Ovary (tissue), 7 donors: ENCODE measurements at regions not wholly inside any gene's neighbourhood (a gene's known extent, or its start where the extent isn't known, plus 50 kb on each side); places are given as distances from the start of the nearest gene placed in this dataset.
A peak's percentile ranks its signal among the peaks of the same experiment; 100 is the strongest.

Experiments used
- DNase-seq, 5 donors: peaks; one replicate each; pipeline ENCODE4 v3.0.0-alpha.2; 2019 to 2020
- H3K27ac ChIP-seq, 2 donors: fragments of 200-600 bp; one replicate each; pipeline versions ENCODE4 v1.5.1 to v1.8.0; 2019 to 2022
- H3K27me3 ChIP-seq: fragments of 200-600 bp; one replicate; pipeline ENCODE4 v1.8.0; 2022
- H3K36me3 ChIP-seq: fragments of 200-600 bp; sonication (generic); one replicate; pipeline ENCODE4 v1.5.1; 2019
- H3K4me1 ChIP-seq: one replicate; pipeline ENCODE4 v1.8.1; 2013; ENCODE audit warnings: mild to moderate bottlenecking, moderate library complexity; ENCODE audit not compliant: insufficient read depth
- H3K4me3 ChIP-seq: fragments of 200-600 bp; sonication (generic); one replicate; pipeline ENCODE4 v1.5.1; 2017
- H3K9me3 ChIP-seq, 2 donors: fragments of 200-600 bp in 1 of 2; sonication (generic) in 1 of 2; one replicate each; pipeline versions ENCODE4 v1.5.1 to v1.8.1; 2013 to 2019; ENCODE audit warnings: mild to moderate bottlenecking in 1 of 2, moderate library complexity in 1 of 2
- CTCF ChIP-seq, 3 donors: fragments of 450-650 bp in 2 of 3; fragments of 200-600 bp in 1 of 3; IDR thresholded peaks; one replicate each; pipeline versions ENCODE4 v1.5.1 to v1.8.0; 2016 to 2022; ENCODE audit warnings: antibody characterized with exemption in 3 of 3, mild to moderate bottlenecking in 1 of 3
- EP300 ChIP-seq: sonication (generic); formaldehyde crosslinking; IDR thresholded peaks from one replicate; pipeline ENCODE4 v1.6.1; 2017; ENCODE audit warnings: antibody characterized with exemption
- POLR2A ChIP-seq: fragments of 450-650 bp; IDR thresholded peaks from one replicate; pipeline ENCODE4 v1.6.1; 2017; ENCODE audit warnings: antibody characterized with exemption, mild to moderate bottlenecking, moderate library complexity
- WGBS, 3 donors: extraction: QIAGEN DNeasy Blood & Tissue Kit in 1 of 3; methylation state at CpG; one replicate each; pipeline versions ENCODE4 v1.1.5 to v1.1.7; 2013 to 2017; 5-methylcytosine and 5-hydroxymethylcytosine counted together
- intact Hi-C, 4 donors: fragments of 100-400 bp; cut with DNase I; formaldehyde crosslinking; loops; one replicate each; pipeline versions ENCODE4 v1.11.0 to v1.15.1; 2022 to 2023
- donor health status: DM: no; HTN: no; CAD: no; lungs with moderate emphysema.
- donor health status: DM: no; HTN: no; CAD: no.
- donor health status: Bipolar disorder and iron deficiency.
- donor health status: DM: no; HTN: no; CAD: no.
- donor health status: DM: yes; HTN: yes; CAD: no.

GRCh38 chr6:139540894-139541293 is 166.4 kb upstream of the CITED2 start:
- intact Hi-C loops, result loop anchor here in 2 of 4 donors (10.0 kb wide), 2 partner anchors 54 to 166 kb away; partner anchors contain the start of gene CITED2 (in 1 of the 2)
- 80 to 89% (median 81%) methylated on average over 1 of the region's 1 CpG for WGBS, 3 donors
- Histone ChIP-seq H3K27me3 (no peaks in the 10 kb centered on the region), H3K27ac (no peak overlapping the region), H3K36me3 (no peaks in the 10 kb centered on the region), H3K4me3 (no peak overlapping the region), H3K9me3 (no peaks in the 10 kb centered on the region), H3K4me1 (no peaks in the 10 kb centered on the region)
- DNase-seq, result no peak
- no peak for TF ChIP-seq EP300
- TF ChIP-seq POLR2A, result no peak
- no peak for TF ChIP-seq CTCF (IDR thresholded peaks at IDR 0.05)

- DNase-seq, result no peak
- Histone ChIP-seq H3K36me3 (no peaks in the 10 kb centered on the region), H3K27me3 (no peaks in the 10 kb centered on the region), H3K9me3 (no peaks in the 10 kb centered on the region), H3K4me3 (no peak overlapping the region), H3K27ac (no peak overlapping the region), H3K4me1 (no peaks in the 10 kb centered on the region)
- intact Hi-C loops, result loop anchor here in 2 of 4 donors (10.0 kb wide), 2 partner anchors 55 to 165 kb away; partner anchors contain the start of gene CITED2 (in 1 of the 2)
- no peak for TF ChIP-seq EP300
- 67 to 87% (median 80%) methylated on average over 5 of the region's 5 CpGs for WGBS, 3 donors
Measured at GRCh38 chr6:139540276-139540675, 165.8 kb upstream of the CITED2 start.

- Histone ChIP-seq H3K4me3 (no peak overlapping the region), H3K27me3 (no peaks in the 10 kb centered on the region), H3K9me3 (no peaks in the 10 kb centered on the region), H3K36me3 (no peaks in the 10 kb centered on the region), H3K27ac (no peak overlapping the region), H3K4me1 (no peaks in the 10 kb centered on the region)
- peak; percentile 40 to 68 (median 59) for DNase-seq
- TF ChIP-seq POLR2A (no peak), CTCF (IDR thresholded peaks at IDR 0.05) (no peak), EP300 (no peak)
- intact Hi-C loops, result loop anchor here in 2 of 4 donors (10.0 kb wide), 2 partner anchors 55 to 165 kb away; partner anchors contain the start of gene CITED2 (in 1 of the 2)
- 51 to 67% (median 66%) methylated on average over 12 of the region's 12 CpGs for WGBS, 3 donors
Measured at GRCh38 chr6:139539852-139540251, 165.4 kb upstream of the CITED2 start.

- Histone ChIP-seq H3K27me3 (no peaks in the 10 kb centered on the region), H3K9me3 (no peaks in the 10 kb centered on the region), H3K4me3 (no peak overlapping the region), H3K36me3 (no peaks in the 10 kb centered on the region), H3K27ac (no peak overlapping the region), H3K4me1 (peaks cover 8% of the 10 kb centered on the region)
- WGBS, 3 donors, result 90 to 93% (median 90%) methylated on average over 7 of the region's 7 CpGs
- intact Hi-C loops, result no loop called here
- TF ChIP-seq POLR2A (no peak), CTCF (IDR thresholded peaks at IDR 0.05) (no peak), EP300 (no peak)
- DNase-seq, result no peak
Measured at GRCh38 chr6:139538366-139538765, 163.9 kb upstream of the CITED2 start.

GRCh38 chr6:139536751-139537617 is 162.5 kb upstream of the CITED2 start:
- Histone ChIP-seq H3K27me3 (no peaks in the 10 kb centered on the region), H3K4me3 (no peak overlapping the region), H3K9me3 (no peaks in the 10 kb centered on the region), H3K27ac (no peak overlapping the region), H3K4me1 (peaks cover 10% of the 10 kb centered on the region), H3K36me3 (no peaks in the 10 kb centered on the region)
- TF ChIP-seq EP300, result no peak
- TF ChIP-seq POLR2A, result no peak
- no peak for TF ChIP-seq CTCF (IDR thresholded peaks at IDR 0.05)
- intact Hi-C loops, result no loop called here
- WGBS, 3 donors, result 83 to 91% (median 90%) methylated on average over 8 of the region's 8 CpGs
- no peak for DNase-seq
